C4-2B (cell line): ENCODE measurements at regions not wholly inside any gene's neighbourhood (a gene's known extent, or its start where the extent isn't known, plus 50 kb on each side); places are given as distances from the start of the nearest gene placed in this dataset.

Experiments
- H3K27ac ChIP-seq: fragments of 450-650 bp; 2 replicates; pipeline ENCODE4 v1.5.1; 2017
- CTCF ChIP-seq: fragments of 450-650 bp; conservative IDR thresholded peaks from 2 replicates; pipeline ENCODE4 v1.5.1; 2017; ENCODE audit warnings: mild to moderate bottlenecking
- ZFX ChIP-seq: fragments of 450-650 bp; IDR thresholded peaks from 2 replicates; pipeline ENCODE4 v1.6.1; 2017

GRCh38 chr21:26374817-26375216 lies 198.3 kb downstream of the CYYR1 start:
- TF ChIP-seq ZFX (no peak), CTCF (no peak)
- no peak overlapping the region for H3K27ac ChIP-seq

- no peak for TF ChIP-seq ZFX
- TF ChIP-seq CTCF: no peak
- no peak overlapping the region for H3K27ac ChIP-seq
These were observed 198.2 kb upstream of the APP start for GRCh38 chr21:26368591-26369320.

- TF ChIP-seq ZFX (no peak), CTCF (no peak)
- H3K27ac ChIP-seq: no peak overlapping the region
These were observed 196.2 kb upstream of the APP start for GRCh38 chr21:26366781-26367180.

GRCh38 chr21:26365849-26366248 lies 195.3 kb upstream of the APP start:
- no peak overlapping the region for H3K27ac ChIP-seq
- TF ChIP-seq ZFX (no peak), CTCF (no peak)

GRCh38 chr21:26351661-26352060 lies 181.1 kb upstream of the APP start:
- TF ChIP-seq ZFX (no peak), CTCF (no peak)

GRCh38 chr21:26332867-26333266 lies 162.3 kb upstream of the APP start:
- H3K27ac ChIP-seq: no peak overlapping the region
- no peak for TF ChIP-seq CTCF
- TF ChIP-seq ZFX: no peak

More at GRCh38 chr21:26351661-26352060, 181.1 kb upstream of the APP start:
- no peak overlapping the region for H3K27ac ChIP-seq

GRCh38 chr21:26331205-26331980 lies 160.8 kb upstream of the APP start:
- no peak overlapping the region for H3K27ac ChIP-seq
- TF ChIP-seq CTCF (no peak), ZFX (no peak)
